Right atrium auricular region (tissue), 2 donors: ENCODE measurements at regions not wholly inside any gene's neighbourhood (a gene's known extent, or its start where the extent isn't known, plus 50 kb on each side); places are given as distances from the start of the nearest gene placed in this dataset.

Experiments used
- DNase-seq: peaks from one replicate; pipeline ENCODE4 v3.0.0-alpha.2; 2019; ENCODE audit warnings: low spot score
- H3K27ac ChIP-seq, 2 donors: fragments of 200-600 bp; sonication (generic); 1 replicate in 1 of 2; 2 replicates in 1 of 2; pipeline ENCODE4 v1.5.1; 2016 to 2019
- H3K27me3 ChIP-seq, 2 donors: fragments of 200-600 bp; sonication (generic); one replicate each; pipeline versions ENCODE4 v1.5.1 to v1.6.0; 2017 to 2019
- H3K36me3 ChIP-seq: fragments of 200-600 bp; sonication (generic); one replicate; pipeline ENCODE4 v1.5.1; 2016
- H3K4me1 ChIP-seq, 2 donors: fragments of 200-600 bp; sonication (generic); one replicate each; pipeline versions ENCODE4 v1.5.1 to v1.6.0; 2017 to 2019
- H3K4me3 ChIP-seq, 2 donors: fragments of 200-600 bp; sonication (generic); 1 replicate in 1 of 2; 2 replicates in 1 of 2; pipeline ENCODE4 v1.5.1; 2017 to 2019; ENCODE audit warnings: mild to moderate bottlenecking in 1 of 2, moderate library complexity in 1 of 2
- H3K9me3 ChIP-seq, 2 donors: fragments of 200-600 bp; sonication (generic); one replicate each; pipeline ENCODE4 v1.5.1; 2019
- TF ChIP-seq, protein P1 (sequence below), 2 donors: fragments of 200-600 bp; sonication (generic); IDR thresholded peaks; one replicate each; pipeline ENCODE4 v1.5.1; 2019; ENCODE audit warnings: antibody characterized with exemption in 2 of 2

DNA sequence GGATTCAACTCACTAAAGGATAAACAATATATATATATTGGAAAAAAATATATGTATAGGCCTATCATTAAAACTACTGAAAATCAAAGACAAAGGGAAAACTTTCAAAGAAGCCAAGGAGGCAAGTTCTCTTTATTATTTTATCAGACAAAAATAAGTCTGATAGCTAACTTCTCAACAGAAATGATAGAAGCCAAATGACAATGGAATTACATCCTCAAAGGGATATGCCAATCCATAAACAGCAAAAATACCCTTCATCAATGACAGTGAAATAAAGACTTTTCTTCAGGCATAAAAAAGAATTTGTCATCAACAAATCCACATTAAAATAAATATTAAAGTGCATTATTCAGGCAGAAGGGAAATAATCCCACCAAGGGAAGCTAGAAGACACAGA, 393.4 kb downstream of the ZFHX3 start:
- Histone ChIP-seq H3K9me3 (no peaks in the 10 kb centered on the region), H3K36me3 (no peaks in the 10 kb centered on the region), H3K4me1 (no peaks in the 10 kb centered on the region), H3K27me3 (no peaks in the 10 kb centered on the region), H3K27ac (no peak overlapping the region), H3K4me3 (no peak overlapping the region)
- DNase-seq = no peak
- TF ChIP-seq, protein P1, sequence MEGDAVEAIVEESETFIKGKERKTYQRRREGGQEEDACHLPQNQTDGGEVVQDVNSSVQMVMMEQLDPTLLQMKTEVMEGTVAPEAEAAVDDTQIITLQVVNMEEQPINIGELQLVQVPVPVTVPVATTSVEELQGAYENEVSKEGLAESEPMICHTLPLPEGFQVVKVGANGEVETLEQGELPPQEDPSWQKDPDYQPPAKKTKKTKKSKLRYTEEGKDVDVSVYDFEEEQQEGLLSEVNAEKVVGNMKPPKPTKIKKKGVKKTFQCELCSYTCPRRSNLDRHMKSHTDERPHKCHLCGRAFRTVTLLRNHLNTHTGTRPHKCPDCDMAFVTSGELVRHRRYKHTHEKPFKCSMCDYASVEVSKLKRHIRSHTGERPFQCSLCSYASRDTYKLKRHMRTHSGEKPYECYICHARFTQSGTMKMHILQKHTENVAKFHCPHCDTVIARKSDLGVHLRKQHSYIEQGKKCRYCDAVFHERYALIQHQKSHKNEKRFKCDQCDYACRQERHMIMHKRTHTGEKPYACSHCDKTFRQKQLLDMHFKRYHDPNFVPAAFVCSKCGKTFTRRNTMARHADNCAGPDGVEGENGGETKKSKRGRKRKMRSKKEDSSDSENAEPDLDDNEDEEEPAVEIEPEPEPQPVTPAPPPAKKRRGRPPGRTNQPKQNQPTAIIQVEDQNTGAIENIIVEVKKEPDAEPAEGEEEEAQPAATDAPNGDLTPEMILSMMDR (IDR thresholded peaks at IDR 0.05) = no peak

DNA sequence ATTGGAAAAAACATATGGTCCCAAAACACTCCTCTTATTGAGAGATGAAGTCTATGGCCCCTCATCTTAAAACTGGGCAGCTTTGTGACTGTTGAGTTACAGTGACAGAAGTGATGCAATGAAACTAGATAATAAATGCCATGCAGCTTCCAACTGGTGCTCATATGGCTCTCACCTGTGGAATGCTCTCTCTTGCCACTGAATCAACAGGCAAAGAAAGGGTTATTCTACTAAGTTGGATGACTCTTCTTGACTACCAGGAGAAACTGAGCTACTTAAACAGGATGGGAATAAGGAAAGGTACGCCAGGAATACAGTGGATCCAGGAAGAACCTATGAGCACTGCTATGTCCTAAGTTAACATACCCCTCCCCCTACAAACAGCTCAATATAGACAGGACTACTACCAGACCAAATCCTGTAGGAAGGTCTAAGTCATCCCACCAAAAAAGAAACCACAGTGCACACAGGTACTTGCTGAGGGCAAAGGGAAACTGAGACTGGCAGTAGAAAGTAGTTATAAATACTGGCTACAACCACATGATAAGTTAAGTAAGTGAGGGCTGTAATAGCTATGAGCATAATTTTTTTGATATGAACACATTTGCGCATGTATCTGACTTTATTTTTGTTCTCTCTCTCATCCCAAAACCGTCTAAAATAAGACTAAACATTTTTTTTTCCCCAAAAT, 398.5 kb downstream of the ZFHX3 start:
- Histone ChIP-seq H3K27me3 (no peaks in the 10 kb centered on the region), H3K4me1 (no peaks in the 10 kb centered on the region), H3K27ac (no peak overlapping the region), H3K36me3 (no peaks in the 10 kb centered on the region), H3K4me3 (no peak overlapping the region), H3K9me3 (no peaks in the 10 kb centered on the region)
- no peak for DNase-seq
- TF ChIP-seq, protein P1 (IDR thresholded peaks at IDR 0.05) = no peak

DNA sequence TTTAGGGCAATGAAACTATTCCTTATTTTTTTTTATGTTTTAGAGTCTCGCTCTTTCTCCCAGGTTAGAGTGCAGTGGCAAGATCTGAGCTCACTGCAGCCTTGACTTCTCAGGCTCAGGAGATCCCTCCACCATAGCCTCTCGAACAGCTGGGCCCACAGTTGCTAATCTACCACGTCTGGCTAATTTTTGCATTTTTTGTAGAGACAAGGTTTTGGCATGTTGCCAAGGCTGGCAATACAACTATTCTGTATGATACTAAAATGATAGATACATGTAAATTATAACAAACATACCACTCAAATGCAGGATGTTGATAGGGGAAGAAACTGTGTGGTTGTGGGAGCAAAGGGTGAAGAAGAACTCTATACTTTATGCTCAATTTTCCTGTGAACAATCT, 401.3 kb downstream of the ZFHX3 start:
- Histone ChIP-seq H3K9me3 (no peaks in the 10 kb centered on the region), H3K4me3 (no peak overlapping the region), H3K36me3 (no peaks in the 10 kb centered on the region), H3K27me3 (no peaks in the 10 kb centered on the region), H3K4me1 (no peaks in the 10 kb centered on the region), H3K27ac (no peak overlapping the region)
- DNase-seq = no peak
- TF ChIP-seq, protein P1 (IDR thresholded peaks at IDR 0.05) = no peak

DNA sequence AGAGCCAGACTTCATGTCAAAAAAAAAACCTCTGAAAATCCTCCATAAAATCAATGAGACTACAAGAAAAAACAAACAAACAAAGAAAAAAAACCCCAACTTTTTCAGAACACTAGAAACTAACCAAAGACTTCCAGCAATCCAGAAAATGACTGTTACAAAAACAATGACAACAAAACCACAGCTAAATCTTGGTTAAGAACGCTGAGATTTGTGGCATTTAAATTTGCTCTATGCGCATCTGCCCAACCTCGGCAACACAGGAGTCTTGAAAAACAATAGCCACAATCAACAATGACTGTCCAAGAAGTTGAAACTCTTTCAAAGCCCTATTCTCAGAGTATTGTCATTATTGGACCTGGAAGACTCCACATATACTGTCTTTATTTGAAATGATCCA, 402.4 kb downstream of the ZFHX3 start:
- Histone ChIP-seq H3K4me1 (no peaks in the 10 kb centered on the region), H3K4me3 (no peak overlapping the region), H3K36me3 (no peaks in the 10 kb centered on the region), H3K9me3 (peaks cover 0 to 2% of the 10 kb centered on the region in 2 donors), H3K27me3 (no peaks in the 10 kb centered on the region), H3K27ac (no peak overlapping the region)
- TF ChIP-seq, protein P1 (IDR thresholded peaks at IDR 0.05) = no peak
- no peak for DNase-seq

DNA sequence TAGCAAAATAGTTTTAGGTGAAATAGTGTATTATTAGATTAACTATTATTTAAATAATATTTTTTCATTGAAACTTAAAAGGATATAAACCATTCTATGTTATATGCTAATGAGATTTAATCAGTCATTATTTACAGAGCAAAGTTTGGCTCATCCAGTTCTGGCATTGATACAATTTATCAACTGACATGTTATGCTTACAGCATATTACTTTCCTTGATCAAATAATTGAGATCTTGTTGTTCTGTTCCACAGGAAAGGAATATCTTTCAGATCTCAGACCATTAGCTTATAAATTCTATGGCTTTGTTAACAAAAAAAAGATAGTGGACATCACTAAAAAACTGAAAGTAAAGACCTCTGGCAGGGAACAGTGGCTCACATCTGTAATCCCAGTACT, 403.0 kb downstream of the ZFHX3 start:
- Histone ChIP-seq H3K27me3 (no peaks in the 10 kb centered on the region), H3K36me3 (no peaks in the 10 kb centered on the region), H3K9me3 (peaks cover 0 to 7% of the 10 kb centered on the region in 2 donors), H3K4me1 (no peaks in the 10 kb centered on the region), H3K27ac (no peak overlapping the region), H3K4me3 (no peak overlapping the region)
- no peak for DNase-seq
- TF ChIP-seq, protein P1 (IDR thresholded peaks at IDR 0.05) = no peak

DNA sequence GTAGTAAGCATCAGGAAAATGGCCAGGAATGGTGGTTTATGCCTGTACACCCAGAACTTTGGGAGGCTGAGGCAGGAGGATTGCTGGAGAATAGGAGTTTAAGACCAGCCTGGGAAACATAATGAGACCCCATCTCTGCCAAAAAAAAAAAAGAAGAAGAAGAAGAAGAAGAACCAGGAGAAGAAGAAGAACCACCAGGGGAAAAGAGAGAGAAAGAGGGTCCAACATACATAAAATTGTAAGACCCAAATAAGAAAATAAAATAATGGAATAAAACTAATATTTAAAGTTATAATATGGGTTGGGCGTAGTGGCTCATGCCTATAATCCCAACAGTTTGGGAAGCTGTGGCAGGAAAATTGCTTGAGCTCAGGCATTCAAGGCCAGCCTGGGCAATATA, 408.4 kb downstream of the ZFHX3 start:
- DNase-seq = no peak
- H3K9me3 ChIP-seq = peaks cover 0 to 26% of the 10 kb centered on the region in 2 donors
- no peaks in the 10 kb centered on the region for H3K36me3 ChIP-seq
- H3K27me3 ChIP-seq = no peaks in the 10 kb centered on the region
- H3K4me3 ChIP-seq = no peak overlapping the region
- no peaks in the 10 kb centered on the region for H3K4me1 ChIP-seq
- no peak overlapping the region for H3K27ac ChIP-seq
- TF ChIP-seq, protein P1 (IDR thresholded peaks at IDR 0.05) = no peak
